ENCODE measurements at regions not wholly inside any gene's neighbourhood (a gene's known extent, or its start where the extent isn't known, plus 50 kb on each side); places are given as distances from the start of the nearest gene placed in this dataset.

DNA sequence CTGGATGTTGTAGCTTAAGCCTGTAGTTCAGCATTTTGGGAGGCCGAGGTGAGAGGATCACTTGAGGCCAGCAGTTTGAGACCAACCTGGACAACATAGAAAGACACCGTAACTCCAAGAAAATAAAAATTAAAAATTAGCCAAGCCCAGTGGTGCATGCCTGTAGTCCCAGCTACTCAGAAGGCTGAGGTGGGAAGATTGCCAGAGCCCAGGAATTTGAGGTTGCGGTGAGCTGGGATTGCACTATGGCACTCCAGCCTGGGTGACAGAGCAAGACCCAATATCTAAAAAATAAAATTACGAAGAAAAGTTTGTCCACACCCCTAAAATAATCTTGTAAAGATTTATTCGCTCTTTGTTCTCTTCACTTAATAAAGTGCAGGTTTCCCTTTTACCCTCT, 951.0 kb downstream of the TYW1 start:
- H3K36me3 ChIP-seq (ENCODE audit: control insufficient read depth, insufficient read depth, low read length): no peaks in the 10 kb centered on the region
- TF ChIP-seq, protein P1, sequence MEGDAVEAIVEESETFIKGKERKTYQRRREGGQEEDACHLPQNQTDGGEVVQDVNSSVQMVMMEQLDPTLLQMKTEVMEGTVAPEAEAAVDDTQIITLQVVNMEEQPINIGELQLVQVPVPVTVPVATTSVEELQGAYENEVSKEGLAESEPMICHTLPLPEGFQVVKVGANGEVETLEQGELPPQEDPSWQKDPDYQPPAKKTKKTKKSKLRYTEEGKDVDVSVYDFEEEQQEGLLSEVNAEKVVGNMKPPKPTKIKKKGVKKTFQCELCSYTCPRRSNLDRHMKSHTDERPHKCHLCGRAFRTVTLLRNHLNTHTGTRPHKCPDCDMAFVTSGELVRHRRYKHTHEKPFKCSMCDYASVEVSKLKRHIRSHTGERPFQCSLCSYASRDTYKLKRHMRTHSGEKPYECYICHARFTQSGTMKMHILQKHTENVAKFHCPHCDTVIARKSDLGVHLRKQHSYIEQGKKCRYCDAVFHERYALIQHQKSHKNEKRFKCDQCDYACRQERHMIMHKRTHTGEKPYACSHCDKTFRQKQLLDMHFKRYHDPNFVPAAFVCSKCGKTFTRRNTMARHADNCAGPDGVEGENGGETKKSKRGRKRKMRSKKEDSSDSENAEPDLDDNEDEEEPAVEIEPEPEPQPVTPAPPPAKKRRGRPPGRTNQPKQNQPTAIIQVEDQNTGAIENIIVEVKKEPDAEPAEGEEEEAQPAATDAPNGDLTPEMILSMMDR (IDR thresholded peaks at IDR 0.05; ENCODE audit: insufficient read depth, low read length, severe bottlenecking): no peak
- FAIRE-seq (no peak), DNase-seq (ENCODE audit: low read depth) (no peak)
- H3K4me3 ChIP-seq (ENCODE audit: low read depth, low read length): no peak overlapping the region
- no peaks in the 10 kb centered on the region for H3K27me3 ChIP-seq (ENCODE audit: control insufficient read depth, insufficient read depth, low read length)

DNA sequence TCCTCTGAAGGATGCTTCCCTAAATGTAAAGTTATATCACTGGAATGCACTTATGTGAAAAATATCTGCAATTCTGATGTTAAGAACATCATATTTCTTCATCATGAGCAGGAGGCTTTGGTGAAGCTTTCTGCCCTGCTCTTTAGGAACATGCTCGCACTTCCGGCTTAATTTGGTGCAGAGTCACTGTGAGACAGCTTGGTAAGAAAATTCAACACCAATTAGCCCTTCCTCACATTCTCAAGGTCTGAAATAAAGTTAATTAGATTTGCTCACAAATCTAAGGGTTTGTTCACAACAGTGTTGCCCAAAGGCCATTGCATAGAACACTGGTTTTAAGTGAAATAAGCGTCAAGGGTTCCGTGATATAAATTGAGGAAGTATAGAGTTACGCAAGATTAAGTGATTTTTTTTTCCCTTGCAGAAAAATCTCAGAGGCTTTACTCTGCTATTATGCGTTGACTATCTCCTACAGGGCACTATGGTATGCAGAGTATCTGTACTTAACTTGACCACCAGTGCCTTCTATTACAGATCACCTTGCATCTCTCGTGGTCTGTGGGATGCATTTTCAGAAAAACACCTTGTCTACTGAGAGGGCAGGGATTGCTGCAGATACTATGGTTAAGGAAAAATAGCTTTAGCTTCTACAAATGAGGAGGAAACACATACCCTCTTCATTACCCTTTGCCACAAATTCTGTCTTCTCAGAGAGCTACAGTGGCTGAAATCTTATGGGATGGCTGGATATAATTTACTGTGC, 953.9 kb downstream of the TYW1 start:
- FAIRE-seq: no peak
- Histone ChIP-seq H3K36me3 (ENCODE audit: control insufficient read depth, insufficient read depth, low read length) (no peaks in the 10 kb centered on the region), H3K4me3 (ENCODE audit: low read depth, low read length) (no peak overlapping the region), H3K27me3 (ENCODE audit: control insufficient read depth, insufficient read depth, low read length) (no peaks in the 10 kb centered on the region)
- no peak for DNase-seq (ENCODE audit: low read depth)
- TF ChIP-seq, protein P1 (IDR thresholded peaks at IDR 0.05; ENCODE audit: insufficient read depth, low read length, severe bottlenecking): no peak

DNA sequence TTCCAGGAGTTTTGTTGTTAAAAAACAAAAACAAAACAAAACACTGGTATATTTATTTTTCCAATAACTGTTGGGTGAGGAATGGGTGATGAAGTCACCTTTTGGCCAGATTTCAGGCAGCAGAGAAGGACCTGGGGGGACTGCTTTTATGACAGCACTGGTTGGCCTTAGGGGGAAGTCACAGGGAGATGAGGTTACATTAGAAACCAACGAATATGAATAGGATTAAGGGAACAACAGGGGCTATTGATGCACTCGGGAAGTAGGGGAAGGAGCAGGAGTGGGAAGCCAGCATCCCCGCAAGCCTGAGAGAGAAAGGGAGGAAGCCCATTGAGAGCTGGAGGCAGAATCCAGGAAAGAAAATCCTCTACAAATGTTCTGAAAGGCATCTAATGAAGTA, 958.4 kb downstream of the TYW1 start:
- no peaks in the 10 kb centered on the region for H3K36me3 ChIP-seq (ENCODE audit: control insufficient read depth, insufficient read depth, low read length)
- DNase-seq (ENCODE audit: low read depth) (no peak), FAIRE-seq (no peak)
- no peaks in the 10 kb centered on the region for H3K27me3 ChIP-seq (ENCODE audit: control insufficient read depth, insufficient read depth, low read length)
- TF ChIP-seq, protein P1 (IDR thresholded peaks at IDR 0.05; ENCODE audit: insufficient read depth, low read length, severe bottlenecking): no peak
- H3K4me3 ChIP-seq (ENCODE audit: low read depth, low read length): no peak overlapping the region

DNA sequence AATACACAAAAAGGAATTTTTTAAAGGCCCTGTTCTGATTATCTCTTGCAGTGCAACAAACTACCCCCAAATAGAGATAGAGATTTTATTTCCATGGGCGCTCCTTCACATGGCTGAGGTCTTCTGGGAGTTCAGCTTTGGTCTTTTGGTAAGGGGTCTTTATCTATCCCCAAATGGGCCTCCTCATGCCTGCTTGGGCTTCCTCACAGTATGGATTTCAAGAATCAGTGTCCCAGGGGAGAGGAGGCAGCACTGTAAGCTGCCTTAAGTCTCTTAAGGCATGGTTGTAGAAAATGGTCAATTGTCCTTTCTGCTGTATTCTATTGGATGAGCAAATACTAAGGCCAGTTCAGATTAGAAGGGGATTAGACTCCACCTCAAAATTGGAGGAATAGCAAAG, 966.2 kb downstream of the TYW1 start:
- no peaks in the 10 kb centered on the region for H3K27me3 ChIP-seq (ENCODE audit: control insufficient read depth, insufficient read depth, low read length)
- TF ChIP-seq, protein P1 (IDR thresholded peaks at IDR 0.05; ENCODE audit: insufficient read depth, low read length, severe bottlenecking): no peak
- FAIRE-seq (no peak), DNase-seq (ENCODE audit: low read depth) (no peak)
- no peak overlapping the region for H3K4me3 ChIP-seq (ENCODE audit: low read depth, low read length)
- H3K36me3 ChIP-seq (ENCODE audit: control insufficient read depth, insufficient read depth, low read length): no peaks in the 10 kb centered on the region

DNA sequence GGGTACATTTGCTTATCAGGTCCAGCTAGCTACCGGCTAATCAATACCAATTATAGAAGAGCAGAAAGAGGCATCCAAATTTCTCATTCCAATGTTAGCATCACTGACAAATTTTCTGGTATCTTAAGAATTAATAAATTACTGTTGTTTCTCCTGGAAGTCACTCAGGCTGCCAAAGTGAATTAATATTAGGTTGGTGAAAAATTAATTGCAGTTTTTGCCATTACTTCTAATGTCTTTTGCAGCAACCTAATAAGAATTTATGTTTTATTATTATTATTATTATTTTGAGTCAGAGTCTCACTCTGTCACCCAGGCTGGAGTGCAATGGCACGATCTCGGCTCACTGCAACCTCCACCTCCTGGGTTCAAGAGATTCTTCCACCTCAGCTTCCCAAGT, 979.9 kb downstream of the TYW1 start:
- Histone ChIP-seq H3K36me3 (ENCODE audit: control insufficient read depth, insufficient read depth, low read length) (no peaks in the 10 kb centered on the region), H3K4me3 (ENCODE audit: low read depth, low read length) (no peak overlapping the region), H3K27me3 (ENCODE audit: control insufficient read depth, insufficient read depth, low read length) (no peaks in the 10 kb centered on the region)
- FAIRE-seq (no peak), DNase-seq (ENCODE audit: low read depth) (no peak)
- TF ChIP-seq, protein P1 (IDR thresholded peaks at IDR 0.05; ENCODE audit: insufficient read depth, low read length, severe bottlenecking): no peak

DNA sequence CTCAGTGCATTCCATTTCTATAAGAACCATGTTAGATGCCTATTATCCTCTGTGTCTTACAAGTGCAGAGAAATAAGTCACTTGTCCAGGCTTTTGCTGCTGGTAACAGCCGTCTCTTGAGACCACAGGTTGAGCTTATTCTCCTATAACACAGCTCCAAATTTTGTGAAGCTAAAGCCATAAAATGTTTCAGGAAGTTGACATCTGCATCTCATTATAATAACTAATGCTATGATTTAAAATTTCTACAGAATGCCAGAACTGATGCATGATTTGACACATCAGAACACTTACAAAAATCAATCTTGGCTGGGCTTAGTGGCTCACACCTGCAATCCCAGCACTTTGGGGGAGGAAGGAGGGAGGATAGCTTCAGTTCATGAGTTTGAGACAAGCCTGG, 986.9 kb downstream of the TYW1 start:
- no peak for FAIRE-seq
- Histone ChIP-seq H3K27me3 (ENCODE audit: control insufficient read depth, insufficient read depth, low read length) (no peaks in the 10 kb centered on the region), H3K4me3 (ENCODE audit: low read depth, low read length) (no peak overlapping the region), H3K36me3 (ENCODE audit: control insufficient read depth, insufficient read depth, low read length) (no peaks in the 10 kb centered on the region)
- TF ChIP-seq, protein P1 (IDR thresholded peaks at IDR 0.05; ENCODE audit: insufficient read depth, low read length, severe bottlenecking): no peak
- DNase-seq (ENCODE audit: low read depth): no peak
